GM18505 (cell line): ENCODE measurements at regions not wholly inside any gene's neighbourhood (a gene's known extent, or its start where the extent isn't known, plus 50 kb on each side); places are given as distances from the start of the nearest gene placed in this dataset.

Experiments used
- ATAC-seq: cut with Tn5 transposase; IDR thresholded peaks from one replicate; pipeline ENCODE4 v1.9.1; 2021; ENCODE audit not compliant: unreplicated experiment
- POLR2A ChIP-seq: IDR thresholded peaks from 4 replicates; pipeline ENCODE4 v1.6.1; 2011; ENCODE audit warnings: borderline replicate concordance; ENCODE audit not compliant: insufficient read depth, insufficient read length; ENCODE audit errors: extremely low read depth

GRCh38 chr6:84524636-84525035 is 239.8 kb downstream of the TBX18 start:
- no peak for TF ChIP-seq POLR2A
- ATAC-seq: no peak

- ATAC-seq: no peak
- no peak for TF ChIP-seq POLR2A
Measured at GRCh38 chr6:84522135-84522549, 242.3 kb downstream of the TBX18 start.

- TF ChIP-seq POLR2A: no peak
- no peak for ATAC-seq
Measured at GRCh38 chr6:84521511-84521910, 242.9 kb downstream of the TBX18 start.

- ATAC-seq: no peak
- no peak for TF ChIP-seq POLR2A
Measured at GRCh38 chr6:84517741-84518530, 246.5 kb downstream of the TBX18 start.

GRCh38 chr6:84516154-84516553 is 248.2 kb downstream of the TBX18 start:
- TF ChIP-seq POLR2A: no peak

GRCh38 chr6:84515067-84515466 is 249.3 kb downstream of the TBX18 start:
- no peak for ATAC-seq
- no peak for TF ChIP-seq POLR2A

More at GRCh38 chr6:84516154-84516553, 248.2 kb downstream of the TBX18 start:
- no peak for ATAC-seq

- TF ChIP-seq POLR2A: no peak
- no peak for ATAC-seq
Measured at GRCh38 chr6:84514089-84514971, 250.1 kb downstream of the TBX18 start.

- no peak for TF ChIP-seq POLR2A
- no peak for ATAC-seq
Measured at GRCh38 chr6:84512391-84512790, 252.0 kb downstream of the TBX18 start.

GRCh38 chr6:84511929-84512328 is 252.5 kb downstream of the TBX18 start:
- no peak for ATAC-seq
- no peak for TF ChIP-seq POLR2A

GRCh38 chr6:84508981-84509380 is 255.4 kb downstream of the TBX18 start:
- no peak for ATAC-seq
- no peak for TF ChIP-seq POLR2A

GRCh38 chr6:84508334-84508733 is 256.1 kb downstream of the TBX18 start:
- no peak for ATAC-seq
- no peak for TF ChIP-seq POLR2A

GRCh38 chr6:84504025-84504424 is 260.4 kb downstream of the TBX18 start:
- no peak for TF ChIP-seq POLR2A
- ATAC-seq: no peak

GRCh38 chr6:84501315-84501714 is 263.1 kb downstream of the TBX18 start:
- no peak for TF ChIP-seq POLR2A
- no peak for ATAC-seq

- no peak for TF ChIP-seq POLR2A
- no peak for ATAC-seq
Measured at GRCh38 chr6:84500726-84501125, 263.7 kb downstream of the TBX18 start.
